Mesenchymal stem cell (in vitro differentiated cells and primary cell): ENCODE measurements at regions not wholly inside any gene's neighbourhood (a gene's known extent, or its start where the extent isn't known, plus 50 kb on each side); places are given as distances from the start of the nearest gene placed in this dataset.
A peak's percentile ranks its signal among the peaks of the same experiment; 100 is the strongest.

Experiments used
- DNase-seq: peaks from one replicate; pipeline ENCODE4 v3.0.0-alpha.2; 2013
- H2AFZ ChIP-seq: one replicate; pipeline ENCODE4 v1.6.1; 2013; ENCODE audit warnings: low read depth, mild to moderate bottlenecking, control low read depth, inconsistent platforms, low read length, moderate library complexity
- H2AK5ac ChIP-seq: 2 replicates; pipeline ENCODE4 v1.6.1; 2013; ENCODE audit warnings: low read length, moderate library complexity, mild to moderate bottlenecking, inconsistent platforms; ENCODE audit not compliant: severe bottlenecking
- H2BK120ac ChIP-seq: one replicate; pipeline ENCODE4 v1.6.1; 2013; ENCODE audit warnings: low read depth, mild to moderate bottlenecking, inconsistent platforms, low read length, moderate library complexity
- H2BK12ac ChIP-seq, 2 experiments: one replicate each; pipeline ENCODE4 v1.6.1; 2013; ENCODE audit warnings: inconsistent platforms in 2 of 2, low read length in 2 of 2, mild to moderate bottlenecking in 2 of 2, moderate library complexity in 2 of 2, control low read depth in 1 of 2
- H2BK15ac ChIP-seq: one replicate; pipeline ENCODE4 v1.6.1; 2013; ENCODE audit warnings: mild to moderate bottlenecking, low read depth, inconsistent platforms; ENCODE audit not compliant: poor library complexity, severe bottlenecking
- H2BK5ac ChIP-seq: 2 replicates; pipeline ENCODE4 v1.6.1; 2013; ENCODE audit warnings: low read depth, mild to moderate bottlenecking, low read length, control low read depth, inconsistent platforms; ENCODE audit not compliant: poor library complexity, severe bottlenecking
- H3K14ac ChIP-seq, 2 experiments: one replicate each; pipeline ENCODE4 v1.6.1; 2013; ENCODE audit warnings: inconsistent platforms in 2 of 2, low read length in 2 of 2, control low read depth in 1 of 2, mild to moderate bottlenecking in 1 of 2, moderate library complexity in 1 of 2
- H3K18ac ChIP-seq, 2 experiments: one replicate each; pipeline ENCODE4 v1.6.1; 2013; ENCODE audit warnings: inconsistent platforms in 2 of 2, low read length in 2 of 2, control low read depth in 1 of 2, low read depth in 1 of 2, mild to moderate bottlenecking in 1 of 2
- H3K23ac ChIP-seq, 2 experiments: one replicate each; pipeline ENCODE4 v1.6.1; 2013; ENCODE audit warnings: inconsistent platforms in 2 of 2, low read length in 2 of 2, mild to moderate bottlenecking in 2 of 2, moderate library complexity in 2 of 2, control low read depth in 1 of 2
- H3K27ac ChIP-seq: 2 replicates; pipeline ENCODE4 v1.5.1; 2013; ENCODE audit warnings: mild to moderate bottlenecking, moderate library complexity, low read length, control low read depth, inconsistent platforms; ENCODE audit not compliant: poor library complexity, severe bottlenecking
- H3K27me3 ChIP-seq, 2 experiments: 2 replicates each; pipeline versions ENCODE4 v1.6.1 to v1.7.0; 2013; ENCODE audit warnings: low read length in 2 of 2, mild to moderate bottlenecking in 2 of 2, moderate library complexity in 2 of 2, control low read depth in 1 of 2, inconsistent platforms in 1 of 2; ENCODE audit not compliant: control insufficient read depth in 1 of 2, insufficient read depth in 1 of 2
- H3K36me3 ChIP-seq, 2 experiments: 2 replicates each; pipeline versions ENCODE4 v1.6.1 to v1.7.0; 2013; ENCODE audit warnings: low read length in 2 of 2, control low read depth in 1 of 2, inconsistent platforms in 1 of 2, low read depth in 1 of 2, mild to moderate bottlenecking in 1 of 2; ENCODE audit not compliant: insufficient read depth in 2 of 2, control insufficient read depth in 1 of 2
- H3K4ac ChIP-seq, 2 experiments: one replicate each; pipeline ENCODE4 v1.6.1; 2013; ENCODE audit warnings: inconsistent platforms in 2 of 2, low read length in 2 of 2, mild to moderate bottlenecking in 2 of 2, moderate library complexity in 2 of 2, control low read depth in 1 of 2, low read depth in 1 of 2
- H3K4me1 ChIP-seq: 2 replicates; pipeline ENCODE4 v1.6.1; 2013; ENCODE audit warnings: low read depth, low read length, control low read depth; ENCODE audit not compliant: control insufficient read depth, insufficient read depth
- H3K4me2 ChIP-seq: 2 replicates; pipeline ENCODE4 v1.6.1; 2013; ENCODE audit warnings: low read length, mild to moderate bottlenecking, inconsistent platforms; ENCODE audit not compliant: poor library complexity, severe bottlenecking
- H3K4me3 ChIP-seq, 2 experiments: 2 replicates each; pipeline versions ENCODE4 v1.5.1 to v1.7.0; 2013; ENCODE audit warnings: low read length in 2 of 2, mild to moderate bottlenecking in 2 of 2, control low read depth in 1 of 2, low read depth in 1 of 2; ENCODE audit not compliant: insufficient read depth in 1 of 2
- H3K79me1 ChIP-seq: replicated peaks from 2 replicates; pipeline ENCODE4 v1.6.1; 2013; ENCODE audit warnings: mild to moderate bottlenecking, control low read depth, low read length, inconsistent platforms; ENCODE audit not compliant: poor library complexity, severe bottlenecking
- H3K9ac ChIP-seq: 2 replicates; pipeline ENCODE4 v1.7.0; 2013; ENCODE audit warnings: mild to moderate bottlenecking, low read length, moderate library complexity
- H3K9me3 ChIP-seq: 2 replicates; pipeline ENCODE4 v1.7.0; 2013; ENCODE audit warnings: mild to moderate bottlenecking, low read length; ENCODE audit not compliant: control insufficient read depth
- H4K8ac ChIP-seq: one replicate; pipeline ENCODE4 v1.6.1; 2013; ENCODE audit warnings: inconsistent platforms, mild to moderate bottlenecking, low read length, moderate library complexity
- H4K91ac ChIP-seq: one replicate; pipeline ENCODE4 v1.6.1; 2013; ENCODE audit warnings: mild to moderate bottlenecking, low read length, inconsistent platforms
- WGBS: methylation state at CpG from one replicate; pipeline ENCODE4 v1.1.7; 2013; ENCODE audit warnings: mixed read lengths; 5-methylcytosine and 5-hydroxymethylcytosine counted together

- no peak overlapping the region for H2AK5ac ChIP-seq
- 82% methylated on average over 3 of the region's 4 CpGs for WGBS
Observed at GRCh38 chr10:60649485-60650377, 128.5 kb upstream of the CDK1 start.

GRCh38 chr10:60648761-60649160 lies 129.5 kb upstream of the CDK1 start:
- H3K9me3 ChIP-seq: no peaks in the 10 kb centered on the region
- no peaks in the 10 kb centered on the region for H3K4me1 ChIP-seq
- H3K9ac ChIP-seq: no peak overlapping the region
- no peak overlapping the region for H2BK12ac ChIP-seq
- no peak overlapping the region for H2BK5ac ChIP-seq
- no peak overlapping the region for H3K23ac ChIP-seq
- H4K91ac ChIP-seq: no peak overlapping the region
- H4K8ac ChIP-seq: no peak overlapping the region
- H2BK120ac ChIP-seq: no peak overlapping the region
- WGBS: 85% methylated on average over 2 of the region's 2 CpGs
- no peak overlapping the region for H2AFZ ChIP-seq
- no peaks in the 10 kb centered on the region for H3K27me3 ChIP-seq
- H2BK15ac ChIP-seq: no peak overlapping the region
- H3K36me3 ChIP-seq: no peaks in the 10 kb centered on the region
- H3K4ac ChIP-seq: no peak overlapping the region
- no peak overlapping the region for H3K4me2 ChIP-seq
- no peak overlapping the region for H3K27ac ChIP-seq
- H3K79me1 ChIP-seq: no peaks in the 10 kb centered on the region
- H3K18ac ChIP-seq: no peak overlapping the region
- no peak overlapping the region for H2AK5ac ChIP-seq
- no peak overlapping the region for H3K14ac ChIP-seq
- no peak for DNase-seq
- H3K4me3 ChIP-seq: no peak overlapping the region

More at GRCh38 chr10:60649485-60650377, 128.5 kb upstream of the CDK1 start:
- H2BK5ac ChIP-seq: no peak overlapping the region
- no peak overlapping the region for H3K4me3 ChIP-seq
- H3K9me3 ChIP-seq: no peaks in the 10 kb centered on the region
- H2BK15ac ChIP-seq: no peak overlapping the region
- H3K14ac ChIP-seq: no peak overlapping the region
- no peak overlapping the region for H3K23ac ChIP-seq
- no peak overlapping the region for H3K27ac ChIP-seq
- no peaks in the 10 kb centered on the region for H3K4me1 ChIP-seq
- H2AFZ ChIP-seq: no peak overlapping the region
- no peak overlapping the region for H3K4me2 ChIP-seq
- no peaks in the 10 kb centered on the region for H3K27me3 ChIP-seq
- H3K9ac ChIP-seq: no peak overlapping the region
- H3K79me1 ChIP-seq: no peaks in the 10 kb centered on the region
- no peaks in the 10 kb centered on the region for H3K36me3 ChIP-seq
- DNase-seq: no peak
- H3K18ac ChIP-seq: peak overlapping the region in 1 of 2 experiments; percentile 40
- H4K8ac ChIP-seq: no peak overlapping the region
- H2BK12ac ChIP-seq: no peak overlapping the region
- no peak overlapping the region for H4K91ac ChIP-seq
- no peak overlapping the region for H3K4ac ChIP-seq
- H2BK120ac ChIP-seq: no peak overlapping the region

DNA sequence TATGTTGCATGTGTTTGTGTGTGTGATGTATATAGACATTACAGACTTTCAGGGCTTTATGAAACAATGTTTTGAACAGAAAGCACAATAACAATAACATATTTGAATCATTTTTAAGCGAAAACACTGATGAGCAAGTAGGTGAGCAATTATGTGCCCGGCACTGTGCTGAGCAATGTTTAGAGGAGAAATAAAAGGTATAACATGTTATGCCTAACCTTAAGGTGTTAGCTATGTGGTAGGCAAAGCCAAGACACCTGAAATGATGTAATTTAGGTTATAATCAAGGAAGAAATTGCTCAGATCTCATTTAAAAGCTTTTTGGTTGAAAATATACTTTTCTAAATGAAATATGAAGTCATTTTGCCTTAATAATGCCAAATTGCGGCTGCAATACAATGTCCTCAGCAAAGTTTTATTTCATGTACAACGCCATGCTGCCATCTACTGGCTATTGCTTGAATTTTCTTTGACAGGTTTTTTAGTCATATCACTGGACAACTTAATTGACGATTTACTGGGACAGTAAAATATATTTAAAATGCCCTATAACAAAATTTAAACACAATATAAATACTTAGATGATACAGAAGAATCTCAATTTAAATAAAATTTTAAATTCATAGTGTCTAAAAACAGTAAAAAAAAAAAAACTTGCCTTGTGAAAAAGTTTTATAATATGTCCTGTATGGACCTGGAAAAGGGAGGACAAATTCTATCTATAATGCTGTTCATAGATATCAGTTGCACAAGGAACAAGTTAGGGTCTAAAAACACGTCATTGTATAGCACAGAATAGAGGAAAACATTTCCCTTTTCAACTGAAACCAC lies 131.1 kb upstream of the CDK1 start:
- peak; percentile 66 for DNase-seq
- Histone ChIP-seq H3K4ac (no peak overlapping the region), H4K8ac (no peak overlapping the region), H3K9me3 (no peaks in the 10 kb centered on the region), H3K27me3 (no peaks in the 10 kb centered on the region), H3K4me2 (no peak overlapping the region), H3K4me1 (no peaks in the 10 kb centered on the region), H4K91ac (no peak overlapping the region), H3K4me3 (no peak overlapping the region), H3K27ac (no peak overlapping the region), H3K18ac (no peak overlapping the region), H2BK12ac (no peak overlapping the region), H3K9ac (no peak overlapping the region), H2AFZ (no peak overlapping the region), H3K79me1 (no peaks in the 10 kb centered on the region), H2BK15ac (no peak overlapping the region), H3K23ac (no peak overlapping the region), H2BK5ac (no peak overlapping the region), H3K14ac (no peak overlapping the region), H3K36me3 (no peaks in the 10 kb centered on the region), H2BK120ac (no peak overlapping the region), H2AK5ac (no peak overlapping the region)
- WGBS: 43% methylated on average over 3 of the region's 6 CpGs

DNA sequence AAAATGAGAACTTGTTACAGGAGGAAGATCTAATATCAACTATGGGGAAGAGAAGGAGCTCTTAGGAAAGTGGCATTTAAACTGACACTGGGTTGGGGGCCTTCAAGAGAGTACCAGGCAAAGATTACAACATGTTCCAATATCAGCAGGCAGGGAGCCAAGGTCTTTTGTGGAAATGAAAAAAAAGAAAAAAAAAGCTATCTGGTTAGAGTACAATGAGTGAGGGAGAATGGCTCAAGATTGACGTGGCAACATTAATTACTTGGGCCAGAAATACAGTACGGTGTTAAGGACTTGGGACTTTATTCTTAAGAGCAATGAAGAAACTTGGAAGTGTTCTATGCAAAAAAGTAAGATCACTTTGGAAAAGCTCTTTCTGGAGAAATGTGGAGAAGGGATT lies 132.3 kb upstream of the CDK1 start:
- Histone ChIP-seq H3K4me3 (no peak overlapping the region), H3K23ac (no peak overlapping the region)
- 98% methylated on average over 2 of the region's 2 CpGs for WGBS

More for the DNA sequence above, 132.3 kb upstream of the CDK1 start:
- no peak overlapping the region for H3K4me2 ChIP-seq
- H3K27ac ChIP-seq: no peak overlapping the region
- H3K4me1 ChIP-seq: no peaks in the 10 kb centered on the region
- H3K27me3 ChIP-seq: no peaks in the 10 kb centered on the region
- no peak overlapping the region for H2BK12ac ChIP-seq
- no peaks in the 10 kb centered on the region for H3K79me1 ChIP-seq
- no peak overlapping the region for H3K4ac ChIP-seq
- no peak overlapping the region for H2BK15ac ChIP-seq
- no peak overlapping the region for H4K8ac ChIP-seq
- H2AFZ ChIP-seq: no peak overlapping the region
- DNase-seq: no peak
- H3K9me3 ChIP-seq: no peaks in the 10 kb centered on the region
- no peak overlapping the region for H3K18ac ChIP-seq
- no peak overlapping the region for H2BK5ac ChIP-seq
- H2BK120ac ChIP-seq: no peak overlapping the region
- H3K9ac ChIP-seq: no peak overlapping the region
- H3K36me3 ChIP-seq: no peaks in the 10 kb centered on the region
- no peak overlapping the region for H2AK5ac ChIP-seq
- H3K14ac ChIP-seq: no peak overlapping the region
- H4K91ac ChIP-seq: no peak overlapping the region
